Fibroblast of mammary gland (primary cell): ENCODE measurements at regions not wholly inside any gene's neighbourhood (a gene's known extent, or its start where the extent isn't known, plus 50 kb on each side); places are given as distances from the start of the nearest gene placed in this dataset.

ENCODE experiments used
- DNase-seq: peaks from one replicate; pipeline ENCODE4 v3.0.0-alpha.2; 2010; ENCODE audit warnings: low read depth
- H3K4me3 ChIP-seq: 2 replicates; pipeline ENCODE4 v1.5.1; 2011; ENCODE audit warnings: low read depth, mild to moderate bottlenecking, low read length, moderate library complexity; ENCODE audit not compliant: control insufficient read depth
- TF ChIP-seq, protein P1 (sequence below): conservative IDR thresholded peaks from 2 replicates; pipeline ENCODE4 v1.5.1; 2011; ENCODE audit warnings: low read depth, low read length, inconsistent platforms; ENCODE audit not compliant: control insufficient read depth, insufficient read depth

- no peak overlapping the region for H3K4me3 ChIP-seq
- DNase-seq: no peak
- TF ChIP-seq, protein P1, sequence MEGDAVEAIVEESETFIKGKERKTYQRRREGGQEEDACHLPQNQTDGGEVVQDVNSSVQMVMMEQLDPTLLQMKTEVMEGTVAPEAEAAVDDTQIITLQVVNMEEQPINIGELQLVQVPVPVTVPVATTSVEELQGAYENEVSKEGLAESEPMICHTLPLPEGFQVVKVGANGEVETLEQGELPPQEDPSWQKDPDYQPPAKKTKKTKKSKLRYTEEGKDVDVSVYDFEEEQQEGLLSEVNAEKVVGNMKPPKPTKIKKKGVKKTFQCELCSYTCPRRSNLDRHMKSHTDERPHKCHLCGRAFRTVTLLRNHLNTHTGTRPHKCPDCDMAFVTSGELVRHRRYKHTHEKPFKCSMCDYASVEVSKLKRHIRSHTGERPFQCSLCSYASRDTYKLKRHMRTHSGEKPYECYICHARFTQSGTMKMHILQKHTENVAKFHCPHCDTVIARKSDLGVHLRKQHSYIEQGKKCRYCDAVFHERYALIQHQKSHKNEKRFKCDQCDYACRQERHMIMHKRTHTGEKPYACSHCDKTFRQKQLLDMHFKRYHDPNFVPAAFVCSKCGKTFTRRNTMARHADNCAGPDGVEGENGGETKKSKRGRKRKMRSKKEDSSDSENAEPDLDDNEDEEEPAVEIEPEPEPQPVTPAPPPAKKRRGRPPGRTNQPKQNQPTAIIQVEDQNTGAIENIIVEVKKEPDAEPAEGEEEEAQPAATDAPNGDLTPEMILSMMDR: no peak
Measured at GRCh38 chr10:130802301-130802700, 509.2 kb downstream of the TCERG1L start.

DNA sequence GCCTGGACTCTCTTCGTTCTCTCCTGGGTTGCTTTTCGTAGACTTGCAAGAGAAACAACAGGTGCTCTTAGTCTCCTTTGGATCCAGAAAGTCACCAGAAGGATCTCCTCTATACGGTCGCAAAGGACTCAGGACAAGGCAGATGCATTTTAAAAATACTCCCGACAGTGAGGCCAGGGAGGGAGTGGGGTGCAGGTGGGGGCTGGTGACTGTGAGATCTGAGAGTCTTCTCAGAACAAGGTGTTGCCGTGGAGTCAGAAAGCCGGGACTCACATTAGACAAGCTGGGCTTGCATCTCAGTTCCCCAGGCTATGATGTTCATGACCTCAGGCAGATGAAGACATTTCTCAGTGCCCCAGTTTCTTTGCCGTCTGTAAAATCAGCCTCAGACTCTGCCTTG is 507.2 kb downstream of the TCERG1L start:
- DNase-seq: no peak
- no peak overlapping the region for H3K4me3 ChIP-seq
- TF ChIP-seq, protein P1: no peak

DNA sequence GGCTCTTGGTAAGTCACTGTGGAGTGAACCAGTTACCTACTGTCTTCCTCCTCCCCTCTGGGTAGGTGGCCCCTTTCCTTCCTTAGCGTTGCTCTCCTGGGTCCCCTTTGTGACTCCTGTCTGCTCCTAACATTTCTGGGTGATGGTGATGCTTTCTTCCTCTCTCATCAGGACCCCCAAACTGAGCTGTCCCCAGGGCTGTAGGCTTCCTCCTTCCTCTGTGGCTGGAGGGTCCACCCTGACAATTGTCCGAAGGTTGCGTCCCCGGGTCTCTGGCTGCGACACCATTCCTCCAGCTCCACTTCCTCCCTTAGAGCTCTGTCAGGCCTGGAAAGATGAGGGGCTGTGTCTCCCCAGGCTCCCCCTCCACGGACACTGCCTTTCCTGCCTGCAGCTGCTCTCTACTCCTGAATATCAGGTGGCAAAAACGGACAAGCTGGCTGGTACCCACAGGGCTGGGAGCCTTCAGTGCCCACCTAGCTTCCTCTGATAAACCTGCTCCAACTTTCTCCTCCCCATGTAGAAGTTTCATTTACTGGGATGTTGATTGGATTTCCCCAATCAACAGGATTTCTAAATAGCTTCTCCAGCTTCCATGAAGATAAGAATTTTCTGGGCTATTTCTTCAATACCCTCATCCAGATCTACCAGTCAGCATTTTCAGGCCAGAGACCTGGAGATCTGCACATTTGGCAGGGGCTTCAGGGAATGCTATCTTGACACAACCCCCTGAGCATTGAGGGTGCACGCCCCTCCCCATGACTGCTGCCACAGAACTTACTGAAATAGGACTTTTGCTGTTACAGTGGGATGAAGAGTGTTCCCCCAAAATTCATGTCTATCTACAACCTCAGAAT is 506.5 kb downstream of the TCERG1L start:
- no peak for DNase-seq
- no peak overlapping the region for H3K4me3 ChIP-seq
- TF ChIP-seq, protein P1: no peak

DNA sequence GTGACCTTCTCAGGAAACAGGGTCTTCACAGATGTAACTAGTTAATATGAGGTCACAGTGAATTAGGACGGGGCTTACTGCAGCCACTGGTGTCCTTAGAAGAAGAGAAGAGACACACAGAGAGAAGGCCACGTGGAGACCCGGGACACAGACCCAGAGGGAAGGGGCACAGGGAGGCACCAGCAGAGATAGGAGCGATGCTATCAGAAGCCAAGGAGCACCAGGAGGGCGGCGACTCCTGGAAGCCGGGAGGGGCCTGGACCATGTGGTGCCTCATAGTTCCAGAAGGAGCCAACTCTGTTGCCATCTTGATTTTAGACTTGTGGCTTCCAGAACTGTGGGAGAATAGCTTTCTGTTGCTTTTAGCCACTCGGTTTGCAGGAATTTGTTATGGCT is 505.9 kb downstream of the TCERG1L start:
- H3K4me3 ChIP-seq: no peak overlapping the region
- no peak for DNase-seq
- TF ChIP-seq, protein P1: no peak

DNA sequence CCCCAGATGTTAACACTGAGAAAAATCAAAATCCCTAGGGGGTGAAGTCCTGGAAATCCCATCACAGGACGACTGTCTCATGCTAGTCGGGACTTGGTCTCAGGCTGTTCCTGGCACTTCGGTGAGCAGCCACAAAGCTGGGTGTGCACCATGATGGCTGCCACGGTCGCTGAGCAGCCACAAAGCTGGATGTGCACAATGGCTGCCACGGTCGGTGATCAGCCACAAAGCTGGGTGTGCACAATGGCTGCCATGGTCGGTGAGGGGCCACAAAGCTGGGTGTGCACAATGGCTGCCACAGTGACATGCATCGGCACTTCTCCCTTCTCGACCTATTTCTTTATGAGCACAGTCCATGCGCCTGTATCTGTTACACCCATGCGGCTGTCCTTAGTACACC is 505.1 kb downstream of the TCERG1L start:
- DNase-seq: no peak
- TF ChIP-seq, protein P1: no peak
- no peak overlapping the region for H3K4me3 ChIP-seq

DNA sequence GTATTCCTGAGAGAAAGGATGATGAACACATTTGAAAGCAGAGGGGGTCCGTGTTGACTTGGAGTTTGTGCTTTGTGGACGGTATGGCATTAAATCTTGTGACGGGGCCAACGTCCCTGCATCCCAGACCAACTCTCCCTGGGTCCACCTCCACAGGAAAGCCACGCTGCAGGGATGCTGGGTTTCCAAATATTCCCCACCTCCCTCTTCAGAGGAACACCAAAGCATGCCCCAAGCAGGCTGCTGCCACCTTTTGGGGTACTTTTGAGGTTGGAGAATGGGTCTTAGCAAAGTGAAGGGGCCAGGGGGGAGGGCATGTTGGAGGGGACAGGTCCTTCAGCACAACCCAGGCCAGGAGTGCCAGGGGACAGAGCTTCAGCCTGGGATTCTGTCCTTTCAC is 504.4 kb downstream of the TCERG1L start:
- H3K4me3 ChIP-seq: no peak overlapping the region
- TF ChIP-seq, protein P1: no peak
- no peak for DNase-seq

DNA sequence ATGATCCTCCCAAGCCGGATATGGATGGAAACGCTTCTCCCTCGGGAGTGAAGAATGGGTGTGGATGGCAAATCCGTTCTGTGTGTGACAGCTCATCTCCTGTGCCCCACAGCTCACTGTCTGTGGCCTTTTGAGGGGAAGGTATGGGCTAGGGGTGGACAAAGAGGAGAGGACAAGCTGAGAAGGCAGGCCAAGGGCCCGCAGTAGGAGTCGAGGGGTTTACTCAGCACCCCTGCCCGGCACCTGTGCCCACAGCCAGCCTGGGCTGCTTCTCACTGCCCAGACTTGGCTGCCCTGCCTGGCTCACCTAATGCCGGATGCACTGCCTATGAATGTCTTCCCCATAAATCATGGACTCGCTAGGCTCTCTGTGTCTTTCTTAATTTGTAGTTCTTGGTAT is 503.8 kb downstream of the TCERG1L start:
- no peak for DNase-seq
- H3K4me3 ChIP-seq: no peak overlapping the region
- TF ChIP-seq, protein P1: no peak
